MM.1S (cell line): ENCODE measurements at regions not wholly inside any gene's neighbourhood (a gene's known extent, or its start where the extent isn't known, plus 50 kb on each side); places are given as distances from the start of the nearest gene placed in this dataset.

Source experiments
- DNase-seq: peaks from one replicate; pipeline ENCODE4 v3.0.0-alpha.2; 2015
- H2AFZ ChIP-seq: fragments of 300-600 bp; sonication (generic); 2 replicates; pipeline ENCODE4 v1.6.0; 2016; ENCODE audit warnings: antibody characterized with exemption, low read length
- H3F3A ChIP-seq: fragments of 300-600 bp; sonication (generic); 2 replicates; pipeline ENCODE4 v1.6.1; 2016; ENCODE audit warnings: mild to moderate bottlenecking, antibody characterized with exemption, low read length, moderate library complexity, mixed read lengths; ENCODE audit not compliant: insufficient read depth
- H3K27ac ChIP-seq: fragments of 300-600 bp; sonication (generic); 2 replicates; pipeline ENCODE4 v1.5.1; 2016; ENCODE audit warnings: mild to moderate bottlenecking, low read length
- H3K27me3 ChIP-seq: fragments of 300-600 bp; sonication (generic); replicated peaks from 2 replicates; pipeline ENCODE4 v1.6.0; 2016; ENCODE audit warnings: low read length; ENCODE audit not compliant: insufficient read depth
- H3K36me3 ChIP-seq: fragments of 300-600 bp; sonication (generic); replicated peaks from 2 replicates; pipeline ENCODE4 v1.6.1; 2016; ENCODE audit warnings: mild to moderate bottlenecking, low read length, mixed read lengths; ENCODE audit not compliant: insufficient read depth
- H3K4me1 ChIP-seq: fragments of 300-600 bp; sonication (generic); 2 replicates; pipeline ENCODE4 v1.6.1; 2016; ENCODE audit warnings: low read length, mixed read lengths
- H3K4me2 ChIP-seq: fragments of 300-600 bp; sonication (generic); 2 replicates; pipeline ENCODE4 v1.6.0; 2016; ENCODE audit warnings: low read depth, low read length
- H3K4me3 ChIP-seq: fragments of 300-600 bp; sonication (generic); 2 replicates; pipeline ENCODE4 v1.5.1; 2016; ENCODE audit warnings: low read length, mixed read lengths
- H3K79me2 ChIP-seq: fragments of 300-600 bp; sonication (generic); 2 replicates; pipeline ENCODE4 v1.6.1; 2016; ENCODE audit warnings: mixed run types, low read length, mixed read lengths
- H3K9ac ChIP-seq: fragments of 300-600 bp; sonication (generic); 2 replicates; pipeline ENCODE4 v1.6.1; 2016; ENCODE audit warnings: low read length, mixed read lengths
- H3K9me2 ChIP-seq: fragments of 300-600 bp; sonication (generic); replicated peaks from 2 replicates; pipeline ENCODE4 v1.6.1; 2016; ENCODE audit warnings: mild to moderate bottlenecking, low read length, mixed read lengths; ENCODE audit not compliant: insufficient read depth
- H3K9me3 ChIP-seq: fragments of 300-600 bp; sonication (generic); replicated peaks from 2 replicates; pipeline ENCODE4 v1.6.1; 2016; ENCODE audit warnings: mild to moderate bottlenecking, low read length, mixed read lengths; ENCODE audit not compliant: insufficient read depth
- H4K20me1 ChIP-seq: fragments of 300-600 bp; sonication (generic); 2 replicates; pipeline ENCODE4 v1.6.1; 2016; ENCODE audit warnings: mild to moderate bottlenecking, low read length, moderate library complexity, mixed read lengths; ENCODE audit not compliant: insufficient read depth
- EZH2 ChIP-seq: fragments of 300-600 bp; sonication (generic); optimal IDR thresholded peaks from 2 replicates; pipeline ENCODE3; 2017; ENCODE audit warnings: low read depth, mild to moderate bottlenecking, antibody characterized with exemption, low read length, mixed read lengths
- EZH2phosphoT487 ChIP-seq: fragments of 300-600 bp; sonication (generic); IDR thresholded peaks from 2 replicates; pipeline ENCODE4 v1.6.1; 2018; ENCODE audit warnings: antibody characterized with exemption, low read length
- TF ChIP-seq, protein P1 (sequence below): fragments of 300-600 bp; sonication (generic); IDR thresholded peaks from 2 replicates; pipeline ENCODE4 v1.5.1; 2016; ENCODE audit warnings: antibody characterized with exemption, low read length, mixed read lengths

DNA sequence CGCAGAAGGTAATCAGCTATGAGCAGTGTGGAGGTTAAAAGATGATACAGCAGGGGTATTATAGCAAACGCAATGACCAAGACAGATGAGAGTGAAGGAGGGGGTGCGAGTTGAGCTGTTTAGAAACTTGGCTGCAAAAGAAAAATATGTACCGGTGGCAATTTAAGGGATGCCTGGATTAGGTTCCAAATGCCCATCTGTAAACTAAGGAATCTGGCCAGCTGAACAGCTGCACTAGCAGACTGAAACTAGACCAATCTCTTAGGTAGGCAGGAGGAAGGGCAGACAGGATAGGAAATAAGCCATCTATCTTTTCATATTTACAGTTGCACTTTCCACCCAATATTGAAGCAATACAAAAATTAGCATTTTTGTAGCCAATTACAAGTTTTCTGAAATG, 407.6 kb downstream of the HTR1B start:
- H2AFZ ChIP-seq = no peak overlapping the region
- no peaks in the 10 kb centered on the region for H4K20me1 ChIP-seq
- no peak overlapping the region for H3K4me3 ChIP-seq
- no peaks in the 10 kb centered on the region for H3K4me1 ChIP-seq
- no peaks in the 10 kb centered on the region for H3F3A ChIP-seq
- DNase-seq = no peak
- H3K9me2 ChIP-seq = no peaks in the 10 kb centered on the region
- no peaks in the 10 kb centered on the region for H3K27me3 ChIP-seq
- H3K9ac ChIP-seq = no peak overlapping the region
- no peaks in the 10 kb centered on the region for H3K36me3 ChIP-seq
- no peaks in the 10 kb centered on the region for H3K9me3 ChIP-seq
- no peak overlapping the region for H3K27ac ChIP-seq
- no peak overlapping the region for H3K4me2 ChIP-seq
- TF ChIP-seq EZH2phosphoT487 (no peak), EZH2 (no peak)
- TF ChIP-seq, protein P1, sequence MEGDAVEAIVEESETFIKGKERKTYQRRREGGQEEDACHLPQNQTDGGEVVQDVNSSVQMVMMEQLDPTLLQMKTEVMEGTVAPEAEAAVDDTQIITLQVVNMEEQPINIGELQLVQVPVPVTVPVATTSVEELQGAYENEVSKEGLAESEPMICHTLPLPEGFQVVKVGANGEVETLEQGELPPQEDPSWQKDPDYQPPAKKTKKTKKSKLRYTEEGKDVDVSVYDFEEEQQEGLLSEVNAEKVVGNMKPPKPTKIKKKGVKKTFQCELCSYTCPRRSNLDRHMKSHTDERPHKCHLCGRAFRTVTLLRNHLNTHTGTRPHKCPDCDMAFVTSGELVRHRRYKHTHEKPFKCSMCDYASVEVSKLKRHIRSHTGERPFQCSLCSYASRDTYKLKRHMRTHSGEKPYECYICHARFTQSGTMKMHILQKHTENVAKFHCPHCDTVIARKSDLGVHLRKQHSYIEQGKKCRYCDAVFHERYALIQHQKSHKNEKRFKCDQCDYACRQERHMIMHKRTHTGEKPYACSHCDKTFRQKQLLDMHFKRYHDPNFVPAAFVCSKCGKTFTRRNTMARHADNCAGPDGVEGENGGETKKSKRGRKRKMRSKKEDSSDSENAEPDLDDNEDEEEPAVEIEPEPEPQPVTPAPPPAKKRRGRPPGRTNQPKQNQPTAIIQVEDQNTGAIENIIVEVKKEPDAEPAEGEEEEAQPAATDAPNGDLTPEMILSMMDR = no peak
- no peaks in the 10 kb centered on the region for H3K79me2 ChIP-seq

DNA sequence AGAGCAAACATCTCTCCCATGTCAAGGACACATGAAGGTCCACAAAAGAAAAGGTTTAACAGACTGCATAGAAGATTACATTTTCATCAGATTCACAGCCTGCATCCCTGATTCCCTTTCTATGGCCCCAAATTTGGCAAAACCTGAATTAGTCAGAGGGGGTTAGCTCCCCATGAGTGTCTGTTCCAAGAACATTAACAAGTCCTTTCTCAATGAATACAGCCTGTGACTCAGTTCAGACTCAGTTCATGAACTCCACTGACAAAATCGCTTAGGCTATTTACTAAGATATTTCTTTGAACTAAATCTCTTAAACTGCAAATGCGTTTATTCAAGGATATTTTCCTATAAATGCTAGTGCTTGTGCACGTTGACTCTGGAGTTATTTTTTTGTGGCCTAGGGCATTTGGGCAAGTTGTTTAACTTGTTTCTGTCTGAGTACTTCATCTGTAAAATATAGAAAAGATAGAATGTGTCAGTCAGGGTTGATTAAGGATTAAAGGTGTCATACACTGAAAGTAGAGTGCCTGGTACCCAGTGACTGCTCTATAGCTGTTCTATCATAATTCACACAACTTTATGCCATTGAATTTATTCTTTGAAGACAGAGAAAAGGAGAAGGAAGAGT, 422.6 kb downstream of the HTR1B start:
- Histone ChIP-seq H3K79me2 (no peaks in the 10 kb centered on the region), H3K4me1 (no peaks in the 10 kb centered on the region), H3K9ac (no peak overlapping the region), H3K9me2 (no peaks in the 10 kb centered on the region), H2AFZ (no peak overlapping the region), H3K36me3 (no peaks in the 10 kb centered on the region), H3K9me3 (no peaks in the 10 kb centered on the region), H3K27me3 (no peaks in the 10 kb centered on the region), H3K4me3 (no peak overlapping the region), H3K27ac (no peak overlapping the region), H3F3A (no peaks in the 10 kb centered on the region), H3K4me2 (no peak overlapping the region), H4K20me1 (no peaks in the 10 kb centered on the region)
- DNase-seq = no peak
- TF ChIP-seq, protein P1 = no peak
- no peak for TF ChIP-seq EZH2
- no peak for TF ChIP-seq EZH2phosphoT487

DNA sequence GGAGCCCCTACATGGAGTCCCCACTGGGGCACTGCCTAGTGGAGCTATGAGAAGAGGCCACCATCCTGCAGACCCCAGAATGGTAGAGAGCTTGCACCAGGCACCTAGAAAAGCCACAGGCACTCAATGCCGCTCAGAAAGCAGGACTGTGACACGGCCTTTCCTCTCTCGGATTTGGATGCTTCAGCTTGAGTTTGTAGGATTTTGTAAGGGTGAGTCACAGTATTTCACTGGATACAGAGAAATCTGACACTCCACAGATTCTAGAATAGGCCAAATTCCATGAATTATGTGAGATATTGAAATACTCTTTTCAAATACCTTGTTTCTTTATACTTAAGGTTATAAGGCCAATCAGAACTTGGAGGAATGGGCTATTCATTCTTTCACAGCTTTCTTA, 424.5 kb downstream of the HTR1B start:
- Histone ChIP-seq H2AFZ (no peak overlapping the region), H3F3A (no peaks in the 10 kb centered on the region), H3K36me3 (no peaks in the 10 kb centered on the region), H3K9me3 (no peaks in the 10 kb centered on the region), H3K27ac (no peak overlapping the region), H3K4me3 (no peak overlapping the region), H3K4me1 (no peaks in the 10 kb centered on the region), H3K9me2 (no peaks in the 10 kb centered on the region), H3K27me3 (no peaks in the 10 kb centered on the region), H4K20me1 (no peaks in the 10 kb centered on the region), H3K9ac (no peak overlapping the region), H3K4me2 (no peak overlapping the region), H3K79me2 (no peaks in the 10 kb centered on the region)
- TF ChIP-seq, protein P1 = no peak
- TF ChIP-seq EZH2 (no peak), EZH2phosphoT487 (no peak)
- DNase-seq = no peak
